Inferior parietal cortex (tissue), 1 donor: ENCODE measurements at regions not wholly inside any gene's neighbourhood (a gene's known extent, or its start where the extent isn't known, plus 50 kb on each side); places are given as distances from the start of the nearest gene placed in this dataset.

Experiments used
- DNase-seq: peaks from one replicate; pipeline ENCODE4 v3.0.0-alpha.2; 2016; ENCODE audit errors: extremely low spot score

DNA sequence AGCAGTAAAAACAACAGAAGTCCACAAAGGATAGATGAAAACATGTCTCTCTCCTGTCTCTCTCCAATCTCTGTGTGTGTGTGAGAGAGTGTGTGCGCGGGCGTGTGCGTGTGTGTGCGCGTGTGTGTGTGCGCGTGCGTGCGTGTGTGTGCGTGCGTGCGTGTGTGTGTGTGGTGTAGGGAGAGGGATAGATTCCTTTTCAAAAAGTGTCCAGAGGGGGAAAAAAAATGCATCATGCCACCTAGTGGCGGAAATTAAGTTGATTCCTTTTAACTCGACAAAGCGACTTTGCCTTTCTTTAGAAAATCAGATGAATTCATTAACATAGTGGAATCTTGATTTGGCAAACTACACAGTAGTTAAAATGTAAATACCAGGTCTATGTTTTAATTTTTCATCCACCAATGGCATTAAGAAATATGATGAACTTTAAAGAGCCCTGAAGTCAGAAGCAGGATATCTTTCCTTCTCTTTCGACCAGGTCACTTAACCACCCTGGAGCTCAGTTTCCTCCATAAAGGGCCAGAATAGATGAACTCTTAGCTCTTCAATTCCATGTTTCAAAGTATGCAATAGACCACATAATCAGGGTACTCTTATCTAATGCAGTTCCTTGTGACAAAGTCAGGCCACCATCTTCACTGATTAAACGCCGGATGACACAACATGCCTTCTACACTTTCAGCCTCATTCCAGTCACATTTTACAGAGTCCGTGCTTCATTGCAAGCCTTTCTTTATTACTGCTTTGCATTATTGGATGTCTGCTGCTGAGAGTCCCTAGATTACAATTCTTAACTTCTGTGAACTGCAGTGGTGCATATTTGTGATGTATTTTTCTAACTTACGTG is 162.8 kb downstream of the FBXO8 start:
- peak; percentile 84 for DNase-seq

DNA sequence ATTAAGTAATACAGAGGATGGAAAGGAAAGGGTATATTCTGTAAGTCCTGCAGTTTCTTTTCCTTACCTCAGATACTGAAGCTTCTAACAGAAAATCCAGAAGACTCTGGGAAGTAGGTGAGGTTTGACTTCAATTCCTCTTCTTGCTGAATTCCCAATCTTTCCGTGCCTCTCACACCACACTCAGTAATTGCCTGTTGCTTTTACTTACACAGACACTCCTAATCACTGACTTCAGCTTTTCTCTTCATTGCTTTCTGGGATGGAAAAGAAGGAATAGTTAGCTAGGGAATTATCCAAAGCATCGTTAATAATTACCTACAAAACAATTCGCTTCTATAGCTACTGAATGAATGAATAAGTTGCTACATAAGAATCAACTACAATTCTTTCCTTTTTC is 163.6 kb downstream of the FBXO8 start:
- peak; percentile 13 for DNase-seq

DNA sequence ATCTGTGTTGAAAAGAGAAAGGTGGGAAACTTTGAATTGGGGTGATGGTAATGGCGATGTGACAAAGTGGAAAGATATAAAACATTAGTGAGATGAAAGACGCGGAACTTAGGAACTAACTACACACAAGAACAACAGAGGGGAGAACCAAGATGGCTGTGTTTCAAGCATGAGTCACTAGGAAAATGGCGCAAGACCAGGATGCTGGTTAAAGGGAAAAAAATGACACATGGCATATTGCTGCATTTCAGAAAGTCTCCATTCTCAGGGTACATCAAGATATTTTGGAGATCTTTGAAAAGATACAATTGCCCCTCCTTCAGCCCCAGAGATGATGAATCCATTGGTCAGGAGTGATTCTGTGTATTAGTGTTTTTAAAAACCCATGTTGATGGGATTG is 164.4 kb downstream of the FBXO8 start:
- no peak for DNase-seq

DNA sequence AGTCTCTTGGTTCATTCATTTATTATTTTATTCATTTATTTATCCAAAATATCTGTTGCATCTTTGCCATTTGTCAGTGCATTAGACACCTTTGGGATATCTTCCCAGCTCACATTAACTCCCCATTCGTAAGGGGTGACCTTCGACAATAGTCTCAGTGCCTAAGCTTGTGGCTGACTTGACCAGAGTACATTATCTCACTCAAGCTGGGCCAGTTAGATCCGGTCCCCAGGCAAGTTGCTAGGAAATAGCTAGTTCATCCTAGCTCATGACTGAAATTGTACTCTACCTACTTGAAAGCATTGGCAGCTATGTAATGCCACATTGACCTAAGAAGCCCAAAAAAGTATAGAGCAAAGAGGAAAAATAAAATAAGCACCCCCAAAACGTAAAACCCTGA is 165.3 kb downstream of the FBXO8 start:
- DNase-seq = no peak

DNA sequence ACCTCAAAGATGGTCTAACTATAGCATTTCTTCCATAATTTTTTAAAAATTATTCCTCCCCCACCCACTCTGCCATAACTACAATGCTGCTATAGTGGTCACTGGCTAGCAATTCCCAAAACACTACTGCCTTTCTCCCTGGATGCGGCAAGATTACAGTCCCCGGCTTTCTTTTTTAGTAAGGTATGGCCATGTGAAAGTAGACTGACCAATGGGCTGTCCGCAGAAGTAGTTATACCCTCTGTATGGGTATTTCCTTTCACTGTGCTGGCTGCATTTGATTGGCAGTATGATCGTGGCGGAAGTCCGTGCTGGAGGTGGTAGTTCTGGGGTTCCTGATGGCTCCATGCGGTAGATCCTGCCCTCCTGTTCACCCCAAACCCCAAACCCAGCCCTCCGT is 166.0 kb downstream of the FBXO8 start:
- DNase-seq = no peak

DNA sequence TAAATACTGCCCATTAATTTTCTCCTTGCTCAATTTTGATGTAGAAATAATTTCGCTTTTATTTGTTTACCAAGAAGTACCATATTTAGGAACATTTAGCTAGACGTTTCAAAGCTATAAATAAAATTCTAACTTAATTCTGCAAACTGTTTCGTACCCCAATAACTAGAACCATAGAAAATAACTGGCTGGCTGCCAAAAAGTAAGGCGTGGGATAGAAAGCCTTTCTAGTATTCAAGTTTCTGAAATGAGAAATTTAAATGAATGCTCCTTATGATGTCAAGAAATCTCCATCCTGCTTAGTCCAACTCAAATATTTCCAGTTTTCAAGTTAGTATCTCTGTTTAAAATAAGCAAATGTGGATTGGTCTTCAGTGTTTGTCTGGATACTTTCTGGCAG is 167.4 kb downstream of the FBXO8 start:
- DNase-seq = no peak

DNA sequence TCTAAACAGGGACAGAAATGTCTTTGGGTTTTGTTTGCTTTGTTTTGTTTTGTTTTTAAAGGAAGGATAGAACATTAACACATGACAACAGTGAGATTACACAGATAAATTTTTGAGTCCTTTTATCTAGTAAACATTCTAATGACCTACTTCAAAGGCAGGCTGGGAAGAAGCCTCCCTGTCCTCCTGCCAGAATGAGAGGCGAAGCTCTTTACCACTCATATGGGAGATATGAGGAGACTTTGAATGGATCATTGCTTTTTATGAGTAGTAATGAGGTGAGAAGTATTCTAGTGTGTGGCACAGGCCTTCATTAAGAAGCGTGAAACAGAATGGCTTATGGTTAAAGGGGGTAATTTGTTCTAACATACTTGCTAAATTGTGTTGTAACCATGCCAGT is 172.0 kb downstream of the FBXO8 start:
- no peak for DNase-seq

DNA sequence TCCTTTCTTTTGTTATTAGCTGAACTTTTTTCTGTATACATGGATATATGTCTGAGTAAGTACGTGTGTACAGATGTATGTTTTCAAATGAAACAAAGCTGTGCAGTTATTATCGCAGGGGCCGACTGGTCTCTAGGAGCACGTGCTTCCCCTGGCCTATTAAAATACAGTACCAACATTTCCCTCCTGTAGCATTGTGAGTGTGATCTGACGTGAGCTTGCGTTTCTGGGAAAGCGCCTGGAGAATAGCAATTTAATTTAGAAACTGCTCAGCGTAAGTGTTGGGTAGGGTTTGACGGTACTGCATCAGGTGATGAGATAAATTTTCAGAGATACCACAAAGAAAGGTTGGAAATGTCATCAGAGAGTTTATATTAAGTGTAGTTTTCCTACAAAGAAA is 173.3 kb downstream of the FBXO8 start:
- no peak for DNase-seq

DNA sequence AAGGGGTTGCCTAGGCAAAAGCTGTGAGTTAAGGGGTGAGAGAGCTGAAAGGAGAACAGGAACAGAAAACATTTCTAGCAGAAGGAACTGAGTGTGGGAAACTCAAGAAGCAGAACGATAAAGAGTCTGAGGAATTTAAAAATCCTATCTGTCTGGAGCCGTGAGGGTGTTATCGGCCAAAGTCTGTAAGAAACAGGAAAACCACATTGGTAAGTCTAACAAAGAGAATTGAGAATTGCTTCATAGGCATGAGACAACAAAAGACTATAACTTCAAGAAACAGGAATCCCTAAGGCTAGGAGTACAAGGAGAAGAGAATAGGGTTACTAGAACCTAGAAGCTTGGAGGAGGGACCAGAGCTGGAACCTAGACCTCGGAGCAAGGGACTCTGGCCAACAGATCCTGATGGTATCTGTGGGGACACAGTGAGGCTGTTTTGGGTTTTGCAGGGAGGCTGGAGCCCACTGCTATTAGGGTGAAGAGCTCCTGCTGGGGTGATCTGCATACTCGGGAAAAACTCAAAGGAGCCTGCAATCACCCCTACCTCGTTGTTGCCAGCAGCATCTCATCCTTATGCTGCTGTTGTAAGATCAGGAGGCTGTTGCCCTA is 175.6 kb downstream of the FBXO8 start:
- DNase-seq = no peak

DNA sequence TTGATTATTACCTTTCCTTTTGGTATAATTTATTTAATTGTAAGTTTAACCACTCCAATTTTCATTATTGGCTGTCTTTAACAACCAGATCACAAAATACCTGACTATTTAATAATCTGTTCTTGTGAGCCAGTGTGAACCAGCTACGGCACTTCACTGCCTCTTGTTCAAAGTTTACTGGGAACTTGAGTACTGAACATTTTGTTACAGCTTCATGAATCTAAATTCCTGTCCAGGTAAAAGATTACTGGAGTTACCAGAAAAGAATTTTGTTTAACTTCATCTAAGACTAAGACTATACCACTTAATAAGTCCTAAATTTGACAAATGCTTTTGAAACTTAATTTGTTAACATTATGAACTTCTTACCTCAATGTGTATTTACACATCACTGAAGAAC is 178.3 kb downstream of the FBXO8 start:
- no peak for DNase-seq

DNA sequence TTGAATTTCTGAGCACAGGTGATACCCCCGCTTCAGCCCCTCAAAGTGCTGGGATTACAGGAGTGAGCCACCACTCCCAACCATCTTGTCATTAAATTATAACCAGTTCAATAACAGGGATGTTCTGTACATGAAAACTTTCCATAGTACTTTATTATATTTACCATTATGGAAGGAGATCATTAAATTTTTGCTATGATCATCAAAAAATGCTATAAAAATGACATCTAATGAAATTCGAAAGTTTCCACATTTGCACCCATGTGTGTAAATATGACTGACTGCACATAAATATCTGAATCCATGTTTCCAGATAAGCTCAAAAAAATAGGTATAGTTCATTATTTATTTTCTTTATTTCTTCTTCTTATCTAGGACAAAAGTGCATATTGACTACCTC is 182.6 kb downstream of the FBXO8 start:
- DNase-seq = no peak

DNA sequence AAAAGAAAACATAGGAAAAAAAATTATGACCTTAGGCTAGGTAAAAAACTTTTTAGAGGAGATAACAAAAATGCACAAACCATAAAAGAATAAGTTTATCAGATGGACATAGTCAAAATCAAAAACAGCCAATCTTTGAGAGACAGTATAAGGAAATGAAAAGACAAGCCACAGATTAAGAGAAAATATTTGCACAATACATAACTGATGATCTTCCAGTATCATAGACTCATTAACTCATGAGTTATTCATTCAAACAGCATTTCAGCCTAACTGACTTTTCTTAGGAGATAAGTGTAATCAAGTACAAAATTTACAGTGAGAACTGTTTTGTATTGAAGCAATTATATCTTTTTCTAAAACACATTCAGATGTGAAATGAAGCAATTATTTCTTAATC is 183.8 kb downstream of the FBXO8 start:
- DNase-seq = no peak

DNA sequence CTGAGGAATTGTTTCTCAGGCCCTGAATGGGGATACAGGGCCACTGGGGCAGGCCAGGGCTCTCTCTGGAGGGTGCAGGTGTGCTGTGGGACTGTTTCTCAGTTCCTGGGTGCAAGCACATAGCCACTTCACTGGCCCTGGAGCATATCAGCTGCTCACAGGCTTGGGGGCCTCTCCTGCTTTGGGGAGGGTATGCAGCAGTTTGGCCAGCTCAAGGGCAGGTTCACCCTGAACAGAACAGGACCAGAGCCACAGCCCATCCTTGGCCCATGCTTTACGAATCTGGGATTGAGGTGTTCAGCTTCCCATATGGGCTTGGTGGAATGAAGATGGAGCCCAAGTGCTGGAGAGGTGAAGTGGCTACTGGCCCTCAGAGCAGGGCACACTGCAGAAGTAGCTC is 186.5 kb downstream of the FBXO8 start:
- no peak for DNase-seq

DNA sequence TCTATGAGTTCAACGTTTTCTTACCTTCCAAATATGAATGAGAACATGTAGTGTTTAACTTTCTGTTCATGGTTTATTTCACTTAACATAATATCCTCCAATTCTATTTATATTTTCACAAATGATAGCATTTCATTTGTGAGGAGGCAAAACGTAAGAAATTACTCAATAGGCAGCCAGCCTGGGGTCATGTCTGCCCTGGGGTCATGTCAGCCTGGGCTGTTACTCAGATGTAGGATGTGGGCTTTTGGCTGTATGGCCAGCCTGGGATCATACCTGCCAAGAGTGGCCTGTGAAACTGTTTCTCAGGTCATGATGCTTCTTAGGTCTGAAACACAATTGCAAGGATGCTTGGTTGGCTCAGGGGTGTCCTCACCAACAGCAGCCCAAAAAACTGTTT is 187.0 kb downstream of the FBXO8 start:
- DNase-seq = no peak

DNA sequence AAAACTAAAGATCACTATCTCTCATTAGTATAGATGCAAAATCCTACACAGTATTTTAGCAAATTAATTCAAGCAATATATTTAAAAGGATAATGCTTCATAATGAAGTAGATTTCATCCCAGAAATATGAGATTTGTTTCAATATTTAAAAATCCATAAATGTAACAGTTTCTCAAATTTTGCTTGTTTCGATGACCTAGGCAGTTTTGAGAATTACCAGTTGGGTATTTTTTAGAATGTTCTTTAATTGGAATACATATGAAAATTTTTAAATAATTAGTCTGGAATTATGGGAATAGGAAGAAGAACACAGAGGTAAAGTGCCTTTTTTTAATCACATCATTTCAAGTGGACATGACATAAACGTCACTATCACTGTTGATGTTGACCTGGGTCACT is 192.3 kb downstream of the FBXO8 start:
- no peak for DNase-seq

DNA sequence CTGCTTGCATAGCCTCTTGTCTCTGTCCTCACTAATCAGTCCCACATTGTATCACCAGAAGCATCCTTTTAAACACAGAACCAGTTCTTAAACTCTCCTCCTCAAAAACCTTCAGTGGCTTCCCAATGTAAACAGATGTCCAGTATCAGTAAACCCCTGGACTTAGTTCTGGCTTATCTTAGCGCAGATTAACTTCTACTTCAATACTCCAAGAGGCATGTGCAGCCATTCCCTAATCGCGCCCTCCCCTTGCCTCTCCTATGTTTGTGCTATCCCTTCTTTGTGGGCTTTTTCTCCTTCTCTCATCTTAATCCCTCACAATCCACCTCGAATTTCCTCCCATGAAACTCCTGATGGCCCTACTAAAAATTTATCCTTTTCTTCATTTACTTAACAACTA is 193.8 kb downstream of the FBXO8 start:
- DNase-seq = no peak

DNA sequence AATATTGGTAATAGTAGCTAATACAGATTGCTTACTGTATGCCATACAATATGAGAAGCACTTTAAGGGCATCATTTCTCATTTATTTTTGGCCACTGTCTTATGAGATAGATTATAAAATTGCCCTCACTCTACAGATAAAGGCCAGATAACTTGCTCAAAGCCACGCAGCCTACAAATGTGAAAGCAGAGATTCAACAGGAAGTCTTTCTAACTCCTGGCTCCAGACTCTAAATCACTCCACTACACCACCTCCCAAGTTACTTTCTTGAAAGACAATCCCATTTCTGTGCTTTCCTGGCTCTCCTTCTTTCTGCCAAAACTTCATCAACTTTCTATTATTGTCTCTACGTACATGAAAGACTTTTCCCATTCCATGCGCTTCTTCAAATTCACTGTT is 194.7 kb downstream of the FBXO8 start:
- no peak for DNase-seq

DNA sequence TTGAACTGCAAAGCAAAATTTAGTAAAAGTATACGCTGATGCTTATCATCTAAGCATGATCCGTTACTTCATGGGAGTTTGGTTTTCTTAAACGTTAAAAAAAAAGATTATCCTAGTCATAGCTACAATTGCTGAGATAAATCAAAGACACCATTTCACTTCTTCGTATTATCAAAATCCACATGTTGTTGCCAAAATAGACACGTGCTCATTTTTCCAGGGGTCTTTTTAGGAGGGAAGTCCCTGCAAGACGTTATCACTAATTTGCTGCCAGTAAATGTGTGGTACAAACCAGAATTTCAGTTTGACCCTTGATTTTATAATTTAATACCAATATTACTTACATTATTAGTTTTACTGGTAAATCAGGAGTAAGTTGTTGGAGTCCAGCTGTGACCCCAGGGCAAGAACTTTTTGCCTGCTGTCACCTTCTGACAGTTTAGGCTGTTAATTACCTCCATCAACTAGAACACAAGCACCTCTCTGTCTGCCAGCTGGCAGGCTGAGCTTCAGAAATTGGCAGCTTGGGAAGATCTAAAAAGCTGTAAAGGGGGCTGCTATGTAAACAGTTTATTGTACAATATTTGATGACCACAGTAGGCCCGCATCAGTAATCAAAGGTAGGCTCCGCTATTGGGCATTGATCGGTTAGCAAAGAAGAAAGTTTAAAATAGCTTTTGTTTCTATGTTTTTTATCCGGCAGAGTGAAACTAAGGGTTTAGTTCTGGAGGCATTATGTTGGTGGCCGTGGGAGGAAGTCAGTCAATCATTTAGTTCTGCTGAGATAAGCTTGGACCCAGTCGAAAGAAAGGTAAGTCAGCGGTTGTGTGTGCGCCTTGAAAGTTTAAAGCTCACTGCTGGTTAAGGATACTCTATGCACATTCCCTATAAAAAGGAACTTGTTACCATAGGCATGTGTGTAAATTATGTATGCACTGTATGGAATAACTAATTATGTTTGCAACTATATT is 196.4 kb downstream of the FBXO8 start:
- DNase-seq = no peak

DNA sequence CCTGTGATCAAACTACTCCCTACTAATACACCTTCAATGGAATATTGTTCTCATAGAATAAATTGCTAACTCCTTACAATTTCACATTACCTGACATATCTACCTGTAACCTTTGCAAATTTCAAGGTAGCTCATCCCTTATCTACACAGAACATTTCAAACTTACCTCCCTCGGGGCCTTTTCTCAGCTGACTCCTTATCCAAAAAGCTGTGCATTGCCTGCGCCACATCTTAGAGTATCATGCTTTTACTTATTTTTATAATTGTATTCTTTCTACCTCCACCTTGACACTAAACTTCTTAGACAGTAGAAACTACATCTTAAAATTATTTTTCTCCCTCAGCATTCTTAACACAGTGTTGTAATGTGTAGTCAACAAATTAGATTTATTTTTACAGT is 198.5 kb downstream of the FBXO8 start:
- no peak for DNase-seq

DNA sequence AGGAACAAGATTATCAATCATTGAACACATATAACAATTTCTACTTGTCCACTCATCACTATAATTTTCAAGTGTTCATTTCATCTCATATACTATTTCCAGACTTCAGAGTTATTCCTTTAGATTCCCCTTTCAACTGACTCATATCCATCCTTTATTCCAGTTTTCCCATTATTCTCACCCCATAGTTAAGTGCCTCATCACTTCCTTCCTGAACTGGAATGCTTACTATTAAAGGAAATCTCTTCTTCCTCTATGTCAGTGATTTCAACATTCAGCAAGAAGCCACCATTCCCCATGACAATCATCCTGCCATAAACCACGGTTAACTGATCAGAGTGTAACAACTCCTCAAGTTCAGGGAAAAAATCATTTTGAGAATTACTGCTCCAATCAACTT is 198.9 kb downstream of the FBXO8 start:
- no peak for DNase-seq

DNA sequence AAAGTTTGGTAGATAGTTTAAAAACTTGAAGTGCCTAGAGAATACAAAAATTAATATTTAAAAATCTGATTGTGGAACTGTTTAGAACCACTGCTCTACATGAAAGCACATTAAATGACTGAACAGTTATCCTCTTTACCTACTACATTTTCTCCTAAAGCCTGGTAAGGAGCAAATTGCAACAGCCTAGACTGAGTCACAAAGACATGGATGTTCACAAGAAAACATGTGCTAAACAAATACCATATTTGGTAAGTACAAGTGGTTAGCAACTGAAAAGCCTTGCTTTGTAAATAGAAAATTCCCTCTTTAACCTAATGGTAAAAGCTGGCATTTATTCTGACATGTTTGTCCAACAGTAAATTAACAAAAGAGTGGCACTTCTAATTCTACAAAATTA is 203.1 kb downstream of the FBXO8 start:
- no peak for DNase-seq

DNA sequence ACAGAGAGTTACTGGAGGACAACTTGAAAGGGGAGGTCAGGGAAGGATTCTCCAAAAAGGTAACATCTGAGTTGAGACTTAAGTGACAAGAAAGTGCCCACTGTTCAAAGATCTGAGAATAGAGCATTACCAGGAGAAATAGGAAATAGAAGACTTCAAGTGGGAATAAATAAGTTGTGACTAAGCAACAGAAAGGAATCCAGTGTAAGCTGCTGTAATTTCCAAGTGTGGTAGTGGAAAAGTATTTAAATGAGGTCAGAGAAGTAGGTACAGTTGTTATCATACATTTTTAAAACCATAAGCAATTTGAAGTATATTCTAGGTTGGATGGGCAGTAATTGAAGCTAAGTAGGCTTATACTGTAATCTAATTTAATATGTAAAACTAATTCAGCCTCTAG is 211.9 kb downstream of the FBXO8 start:
- no peak for DNase-seq
